Progenitor cell of endocrine pancreas (in vitro differentiated cells): ENCODE measurements at regions not wholly inside any gene's neighbourhood (a gene's known extent, or its start where the extent isn't known, plus 50 kb on each side); places are given as distances from the start of the nearest gene placed in this dataset.

Experiments used
- DNase-seq: peaks from one replicate; pipeline ENCODE4 v3.0.0; 2021; ENCODE audit warnings: low spot score; ENCODE audit not compliant: unreplicated experiment
- H3K27ac Mint-ChIP-seq: 2 replicates; pipeline ENCODE4 v1.8.0; 2021; ENCODE audit warnings: mild to moderate bottlenecking, moderate library complexity, mixed read lengths
- H3K27me3 Mint-ChIP-seq: 2 replicates; pipeline ENCODE4 v1.8.0; 2021; ENCODE audit warnings: mixed read lengths
- H3K36me3 Mint-ChIP-seq: 2 replicates; pipeline ENCODE4 v1.8.0; 2022; ENCODE audit warnings: mixed read lengths; ENCODE audit not compliant: insufficient read depth
- H3K4me1 Mint-ChIP-seq: 2 replicates; pipeline ENCODE4 v1.8.0; 2021; ENCODE audit warnings: low read depth, mixed read lengths
- H3K4me3 Mint-ChIP-seq: 2 replicates; pipeline ENCODE4 v1.8.0; 2021; ENCODE audit warnings: low read depth, mild to moderate bottlenecking, moderate library complexity, mixed read lengths
- H3K9me3 Mint-ChIP-seq: 2 replicates; pipeline ENCODE4 v1.8.0; 2021; ENCODE audit warnings: low read depth, mixed read lengths
- TF ChIP-seq, protein P1 (sequence below): fragments of 200-600 bp; sonication (generic); IDR thresholded peaks from one replicate; pipeline ENCODE4 v1.5.0; 2021; ENCODE audit warnings: antibody characterized with exemption, mild to moderate bottlenecking; ENCODE audit not compliant: unreplicated experiment

DNA sequence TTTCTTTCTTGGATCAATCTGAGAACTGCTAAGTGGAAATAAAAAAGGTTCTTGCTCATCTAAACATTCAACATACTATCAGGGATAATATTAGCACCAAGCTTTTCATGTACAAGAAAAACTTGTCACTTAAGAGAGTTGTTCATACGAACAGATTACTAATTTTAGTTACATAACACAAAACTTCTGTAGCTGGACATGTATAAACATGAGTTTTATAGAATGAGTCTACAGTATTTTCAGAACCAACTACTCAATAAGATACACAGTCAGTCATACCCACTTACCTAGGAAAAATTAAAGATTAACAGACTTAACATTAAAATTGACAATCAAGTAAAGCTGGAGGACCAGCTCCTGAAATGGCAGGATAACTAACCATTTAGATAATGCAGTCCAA is 540.1 kb upstream of the FAM241A start:
- TF ChIP-seq, protein P1, sequence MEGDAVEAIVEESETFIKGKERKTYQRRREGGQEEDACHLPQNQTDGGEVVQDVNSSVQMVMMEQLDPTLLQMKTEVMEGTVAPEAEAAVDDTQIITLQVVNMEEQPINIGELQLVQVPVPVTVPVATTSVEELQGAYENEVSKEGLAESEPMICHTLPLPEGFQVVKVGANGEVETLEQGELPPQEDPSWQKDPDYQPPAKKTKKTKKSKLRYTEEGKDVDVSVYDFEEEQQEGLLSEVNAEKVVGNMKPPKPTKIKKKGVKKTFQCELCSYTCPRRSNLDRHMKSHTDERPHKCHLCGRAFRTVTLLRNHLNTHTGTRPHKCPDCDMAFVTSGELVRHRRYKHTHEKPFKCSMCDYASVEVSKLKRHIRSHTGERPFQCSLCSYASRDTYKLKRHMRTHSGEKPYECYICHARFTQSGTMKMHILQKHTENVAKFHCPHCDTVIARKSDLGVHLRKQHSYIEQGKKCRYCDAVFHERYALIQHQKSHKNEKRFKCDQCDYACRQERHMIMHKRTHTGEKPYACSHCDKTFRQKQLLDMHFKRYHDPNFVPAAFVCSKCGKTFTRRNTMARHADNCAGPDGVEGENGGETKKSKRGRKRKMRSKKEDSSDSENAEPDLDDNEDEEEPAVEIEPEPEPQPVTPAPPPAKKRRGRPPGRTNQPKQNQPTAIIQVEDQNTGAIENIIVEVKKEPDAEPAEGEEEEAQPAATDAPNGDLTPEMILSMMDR = no peak
- Mint-ChIP-seq H3K36me3 (no peaks in the 10 kb centered on the region), H3K4me1 (no peaks in the 10 kb centered on the region), H3K27me3 (no peaks in the 10 kb centered on the region), H3K27ac (no peak overlapping the region), H3K9me3 (no peaks in the 10 kb centered on the region), H3K4me3 (no peak overlapping the region)
- DNase-seq = no peak

DNA sequence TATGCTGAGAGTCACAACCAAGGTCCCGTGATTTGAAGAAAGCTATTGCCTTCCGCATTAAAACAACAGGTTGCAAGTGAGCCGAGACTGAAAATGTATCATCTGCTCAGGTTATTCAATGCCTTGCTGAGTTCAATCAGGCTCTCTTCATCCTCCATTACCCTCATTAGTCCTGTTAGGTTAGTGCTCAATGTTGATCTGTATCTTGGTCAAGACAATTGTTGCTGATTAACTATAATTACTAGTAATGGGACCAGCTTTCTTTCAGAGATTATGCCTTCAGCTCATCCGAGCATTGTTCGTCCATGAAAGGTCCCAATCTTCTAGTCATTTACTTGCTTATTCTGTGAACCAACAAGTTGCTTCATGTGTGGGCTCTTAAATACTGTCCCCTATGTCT is 534.6 kb upstream of the FAM241A start:
- TF ChIP-seq, protein P1 = no peak
- no peaks in the 10 kb centered on the region for H3K27me3 Mint-ChIP-seq
- H3K4me1 Mint-ChIP-seq = peaks cover 3% of the 10 kb centered on the region
- no peak for DNase-seq
- no peaks in the 10 kb centered on the region for H3K9me3 Mint-ChIP-seq
- H3K36me3 Mint-ChIP-seq = no peaks in the 10 kb centered on the region
- H3K4me3 Mint-ChIP-seq = no peak overlapping the region
- no peak overlapping the region for H3K27ac Mint-ChIP-seq

DNA sequence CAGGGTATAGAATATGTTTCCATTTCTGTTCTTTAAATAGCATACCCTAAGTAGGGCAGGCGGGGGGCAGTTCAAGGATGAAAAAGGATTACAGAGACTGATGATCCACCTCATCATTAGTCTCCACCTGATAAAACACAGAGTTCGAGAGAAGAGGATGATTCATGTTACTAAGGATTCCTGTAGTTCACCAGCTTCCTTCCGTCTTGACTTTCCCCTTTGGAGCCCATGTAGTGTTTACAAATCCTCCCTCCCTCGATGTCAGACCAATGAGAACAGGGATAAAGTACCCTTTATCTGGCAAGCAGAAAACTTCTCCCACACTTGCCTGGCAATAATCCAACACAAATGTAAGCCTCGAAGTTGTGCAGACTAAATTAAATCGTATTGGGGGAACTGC is 526.3 kb upstream of the FAM241A start:
- no peaks in the 10 kb centered on the region for H3K4me1 Mint-ChIP-seq
- peaks cover 8% of the 10 kb centered on the region for H3K27me3 Mint-ChIP-seq
- H3K36me3 Mint-ChIP-seq = no peaks in the 10 kb centered on the region
- no peak overlapping the region for H3K27ac Mint-ChIP-seq
- no peak for DNase-seq
- TF ChIP-seq, protein P1 = no peak
- H3K9me3 Mint-ChIP-seq = peaks cover 3% of the 10 kb centered on the region
- H3K4me3 Mint-ChIP-seq = no peak overlapping the region

DNA sequence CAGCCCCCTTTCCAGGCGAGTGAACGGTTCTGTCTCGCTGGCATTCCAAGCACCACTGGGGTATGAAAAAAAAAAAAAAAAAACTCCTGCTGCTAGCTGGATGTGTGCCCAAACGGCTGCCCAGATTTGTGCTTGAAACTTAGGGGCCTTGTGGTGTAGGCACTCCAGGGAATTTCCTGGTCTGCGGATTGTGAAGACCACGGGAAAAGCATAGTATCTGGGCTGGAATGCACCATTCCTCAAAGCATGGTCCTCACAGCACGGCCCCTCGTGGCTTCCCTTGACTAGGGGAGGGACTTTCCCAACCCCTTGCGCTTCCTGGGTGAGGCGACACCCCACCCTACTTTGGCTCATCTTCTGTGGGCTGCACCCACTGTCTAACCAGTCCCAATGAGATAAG is 516.8 kb upstream of the FAM241A start:
- Mint-ChIP-seq H3K27me3 (no peaks in the 10 kb centered on the region), H3K4me3 (no peak overlapping the region), H3K4me1 (peaks cover 8% of the 10 kb centered on the region), H3K36me3 (no peaks in the 10 kb centered on the region), H3K27ac (no peak overlapping the region), H3K9me3 (peaks cover 4% of the 10 kb centered on the region)
- DNase-seq = no peak
- TF ChIP-seq, protein P1 = no peak

DNA sequence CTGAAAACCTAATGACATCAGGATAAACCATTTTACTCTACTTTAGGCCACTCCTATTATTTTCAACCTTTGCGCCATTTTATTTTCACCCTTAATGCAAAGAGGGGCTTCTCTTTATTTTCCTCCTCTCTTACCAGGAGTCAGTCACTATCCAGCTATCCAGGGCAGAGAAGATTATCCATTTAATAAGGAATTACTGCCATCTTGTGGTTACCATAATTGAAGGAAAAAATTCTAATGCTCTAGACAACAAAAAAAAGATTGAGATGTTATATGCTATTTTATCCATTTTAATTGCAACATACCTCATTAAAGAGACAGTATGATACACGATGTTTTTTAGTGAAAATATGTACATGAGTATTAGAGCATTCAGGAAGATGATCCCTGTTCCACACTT is 514.5 kb upstream of the FAM241A start:
- no peak overlapping the region for H3K4me3 Mint-ChIP-seq
- TF ChIP-seq, protein P1 = peak; percentile 55
- no peak overlapping the region for H3K27ac Mint-ChIP-seq
- H3K9me3 Mint-ChIP-seq = no peaks in the 10 kb centered on the region
- peaks cover 23% of the 10 kb centered on the region for H3K4me1 Mint-ChIP-seq
- no peaks in the 10 kb centered on the region for H3K36me3 Mint-ChIP-seq
- DNase-seq = no peak
- no peaks in the 10 kb centered on the region for H3K27me3 Mint-ChIP-seq
